Neural crest cell (in vitro differentiated cells): ENCODE measurements at regions not wholly inside any gene's neighbourhood (a gene's known extent, or its start where the extent isn't known, plus 50 kb on each side); places are given as distances from the start of the nearest gene placed in this dataset.

Experiments
- DNase-seq: peaks from one replicate; pipeline ENCODE4 v3.0.0; 2021; ENCODE audit warnings: low read depth, mixed read lengths, low spot score
- H3K27ac Mint-ChIP-seq: one replicate; pipeline ENCODE4 v1.8.0; 2021; ENCODE audit warnings: mild to moderate bottlenecking, mixed read lengths; ENCODE audit not compliant: unreplicated experiment
- H3K27me3 Mint-ChIP-seq: 2 replicates; pipeline ENCODE4 v1.8.0; 2021; ENCODE audit warnings: low read depth, mild to moderate bottlenecking, mixed read lengths
- H3K36me3 Mint-ChIP-seq: 2 replicates; pipeline ENCODE4 v1.8.0; 2021; ENCODE audit warnings: low read depth, mild to moderate bottlenecking, mixed read lengths
- H3K4me1 Mint-ChIP-seq: 2 replicates; pipeline ENCODE4 v1.8.0; 2021; ENCODE audit warnings: mixed read lengths
- H3K4me3 Mint-ChIP-seq: one replicate; pipeline ENCODE4 v1.8.0; 2021; ENCODE audit warnings: mild to moderate bottlenecking, mixed read lengths
- H3K9me3 Mint-ChIP-seq: 2 replicates; pipeline ENCODE4 v1.8.0; 2021; ENCODE audit warnings: mixed read lengths
- TF ChIP-seq, protein P1 (sequence below): fragments of 200-600 bp; sonication (generic); conservative IDR thresholded peaks from 2 replicates; pipeline ENCODE4 v1.5.0; 2021; ENCODE audit warnings: antibody characterized with exemption, mild to moderate bottlenecking

DNA sequence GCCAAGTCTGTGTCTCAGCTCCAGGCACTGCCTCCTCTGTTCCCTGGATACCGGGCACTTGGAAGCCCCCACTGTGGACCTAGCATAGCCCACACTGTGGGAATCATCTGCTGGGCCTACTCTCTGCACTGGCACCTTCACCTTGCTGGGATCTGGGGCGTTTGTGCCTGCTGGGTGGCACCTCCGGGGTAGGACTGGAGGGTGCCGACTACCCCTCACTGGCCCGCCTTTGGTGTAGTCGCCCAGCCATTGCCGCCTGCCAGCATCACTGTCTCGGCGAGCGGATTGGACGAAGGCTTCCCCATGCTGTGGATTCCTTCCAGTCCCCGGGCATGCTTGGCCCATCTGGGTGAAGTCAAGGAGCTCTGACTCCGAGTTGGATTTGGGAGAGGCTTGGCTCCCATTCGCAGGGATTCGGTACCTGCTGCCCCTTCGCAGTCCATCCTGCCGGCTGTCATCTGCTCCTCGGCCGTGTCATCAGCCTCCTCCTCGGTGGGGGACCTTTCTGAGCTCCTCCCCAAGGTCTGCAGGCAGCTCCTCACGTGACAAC, 180.6 kb upstream of the HDAC4 start:
- Mint-ChIP-seq H3K4me1 (peaks cover 19% of the 10 kb centered on the region), H3K27ac (no peak overlapping the region), H3K27me3 (no peaks in the 10 kb centered on the region), H3K4me3 (no peak overlapping the region), H3K36me3 (no peaks in the 10 kb centered on the region), H3K9me3 (no peaks in the 10 kb centered on the region)
- no peak for DNase-seq
- TF ChIP-seq, protein P1, sequence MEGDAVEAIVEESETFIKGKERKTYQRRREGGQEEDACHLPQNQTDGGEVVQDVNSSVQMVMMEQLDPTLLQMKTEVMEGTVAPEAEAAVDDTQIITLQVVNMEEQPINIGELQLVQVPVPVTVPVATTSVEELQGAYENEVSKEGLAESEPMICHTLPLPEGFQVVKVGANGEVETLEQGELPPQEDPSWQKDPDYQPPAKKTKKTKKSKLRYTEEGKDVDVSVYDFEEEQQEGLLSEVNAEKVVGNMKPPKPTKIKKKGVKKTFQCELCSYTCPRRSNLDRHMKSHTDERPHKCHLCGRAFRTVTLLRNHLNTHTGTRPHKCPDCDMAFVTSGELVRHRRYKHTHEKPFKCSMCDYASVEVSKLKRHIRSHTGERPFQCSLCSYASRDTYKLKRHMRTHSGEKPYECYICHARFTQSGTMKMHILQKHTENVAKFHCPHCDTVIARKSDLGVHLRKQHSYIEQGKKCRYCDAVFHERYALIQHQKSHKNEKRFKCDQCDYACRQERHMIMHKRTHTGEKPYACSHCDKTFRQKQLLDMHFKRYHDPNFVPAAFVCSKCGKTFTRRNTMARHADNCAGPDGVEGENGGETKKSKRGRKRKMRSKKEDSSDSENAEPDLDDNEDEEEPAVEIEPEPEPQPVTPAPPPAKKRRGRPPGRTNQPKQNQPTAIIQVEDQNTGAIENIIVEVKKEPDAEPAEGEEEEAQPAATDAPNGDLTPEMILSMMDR: no peak

DNA sequence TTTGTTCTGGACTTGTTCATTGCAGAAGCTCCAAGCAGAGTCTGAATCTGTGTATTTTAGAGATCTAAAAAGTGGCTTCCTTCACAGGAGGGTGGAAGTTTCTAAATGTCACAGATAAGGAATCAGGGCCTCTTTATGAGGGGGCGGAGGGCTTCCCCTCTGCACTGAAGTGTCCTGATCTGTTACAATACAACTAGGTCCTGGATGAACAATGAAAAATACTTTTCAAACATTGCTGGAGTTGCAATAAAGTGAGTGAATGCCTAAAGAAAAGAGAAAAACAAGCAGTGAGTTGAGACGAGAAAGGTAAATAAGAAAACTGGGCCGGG, 179.3 kb upstream of the HDAC4 start:
- Mint-ChIP-seq H3K4me3 (no peak overlapping the region), H3K27me3 (no peaks in the 10 kb centered on the region), H3K4me1 (peaks cover 19% of the 10 kb centered on the region), H3K9me3 (no peaks in the 10 kb centered on the region), H3K36me3 (no peaks in the 10 kb centered on the region), H3K27ac (no peak overlapping the region)
- no peak for DNase-seq
- TF ChIP-seq, protein P1: no peak

DNA sequence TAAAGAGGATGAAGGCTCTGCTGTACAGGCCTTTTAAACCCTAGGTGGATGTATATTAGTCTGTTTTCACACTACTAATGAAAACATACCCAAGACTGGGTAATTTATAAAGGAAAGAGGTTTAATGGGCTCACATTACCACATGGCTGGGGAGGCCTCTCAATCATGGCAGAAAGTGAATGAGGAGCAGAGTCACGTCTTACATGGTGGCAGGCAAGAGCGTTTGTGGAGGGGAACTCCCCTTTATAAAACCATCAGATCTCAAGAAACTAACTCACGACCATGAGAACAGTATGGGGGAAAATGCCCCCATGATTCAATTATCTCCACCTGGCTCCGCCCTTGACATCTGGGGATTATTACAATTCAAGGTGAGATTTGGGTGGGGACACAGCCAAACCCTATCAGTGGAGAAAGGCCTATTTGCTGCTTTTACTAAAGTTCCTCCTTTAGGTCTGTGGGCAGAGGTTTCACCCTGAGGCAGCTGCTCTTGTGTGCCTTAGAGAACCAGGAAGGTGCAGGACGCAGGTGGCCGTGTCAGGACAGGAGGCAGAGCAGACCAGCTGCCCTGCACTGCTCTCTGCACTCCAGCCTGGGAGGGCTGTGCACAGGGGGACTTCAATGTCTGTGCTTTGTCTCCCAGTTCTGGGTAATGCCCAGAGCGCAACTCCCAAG, 178.8 kb upstream of the HDAC4 start:
- Mint-ChIP-seq H3K9me3 (no peaks in the 10 kb centered on the region), H3K4me1 (peaks cover 22% of the 10 kb centered on the region), H3K27ac (no peak overlapping the region), H3K4me3 (no peak overlapping the region), H3K36me3 (no peaks in the 10 kb centered on the region), H3K27me3 (no peaks in the 10 kb centered on the region)
- TF ChIP-seq, protein P1: no peak
- no peak for DNase-seq

GRCh38 chr2:239579081-239579480, 178.3 kb upstream of the HDAC4 start:
- Mint-ChIP-seq H3K27ac (no peak overlapping the region), H3K27me3 (no peaks in the 10 kb centered on the region), H3K4me1 (peaks cover 25% of the 10 kb centered on the region), H3K4me3 (no peak overlapping the region), H3K36me3 (no peaks in the 10 kb centered on the region), H3K9me3 (no peaks in the 10 kb centered on the region)
- DNase-seq: no peak
- TF ChIP-seq, protein P1: no peak

GRCh38 chr2:239578381-239578780, 177.6 kb upstream of the HDAC4 start:
- TF ChIP-seq, protein P1: no peak
- Mint-ChIP-seq H3K36me3 (no peaks in the 10 kb centered on the region), H3K9me3 (no peaks in the 10 kb centered on the region), H3K4me3 (no peak overlapping the region), H3K27me3 (no peaks in the 10 kb centered on the region), H3K4me1 (peaks cover 25% of the 10 kb centered on the region), H3K27ac (no peak overlapping the region)
- no peak for DNase-seq
